Inflammatory macrophage (primary cell): ENCODE measurements at regions not wholly inside any gene's neighbourhood (a gene's known extent, or its start where the extent isn't known, plus 50 kb on each side); places are given as distances from the start of the nearest gene placed in this dataset.
"Not testable (repeated sequence)": the region's sequence is repeated elsewhere in the genome, so short reads cannot be mapped to it uniquely, and the experiment has no call there.

Experiments
- DNase-seq, 2 donors: peaks; one replicate each; pipeline ENCODE4 v3.0.0-alpha.2; 2020 to 2022

DNA sequence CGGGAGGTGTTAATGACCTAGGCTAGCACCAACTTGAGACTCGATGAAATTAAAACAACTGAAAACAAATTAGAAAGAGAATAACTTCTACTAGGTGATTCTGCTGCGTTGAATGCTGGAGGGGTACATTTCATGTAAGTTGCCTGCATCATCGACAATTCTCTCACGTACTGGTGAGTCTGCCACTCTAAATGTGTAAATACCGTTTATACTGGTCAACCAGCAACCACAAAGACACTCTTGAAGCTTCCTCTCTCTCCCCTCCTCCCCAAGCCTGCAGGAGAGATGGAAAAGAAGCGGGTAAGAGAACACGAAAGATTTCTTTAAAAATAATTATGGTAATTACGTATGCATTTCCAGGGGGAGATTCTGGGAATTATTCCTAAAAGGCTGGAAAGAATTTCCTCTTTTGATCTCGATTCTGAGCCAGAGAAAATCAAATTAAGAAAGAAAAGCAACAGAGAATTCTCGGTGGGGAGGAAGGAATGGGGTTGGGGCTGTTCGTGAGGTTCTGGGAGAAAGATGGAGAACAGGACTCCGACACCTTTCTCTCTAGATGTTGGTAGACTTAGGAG is 68.6 kb upstream of the MRTFB start:
- no peak for DNase-seq

DNA sequence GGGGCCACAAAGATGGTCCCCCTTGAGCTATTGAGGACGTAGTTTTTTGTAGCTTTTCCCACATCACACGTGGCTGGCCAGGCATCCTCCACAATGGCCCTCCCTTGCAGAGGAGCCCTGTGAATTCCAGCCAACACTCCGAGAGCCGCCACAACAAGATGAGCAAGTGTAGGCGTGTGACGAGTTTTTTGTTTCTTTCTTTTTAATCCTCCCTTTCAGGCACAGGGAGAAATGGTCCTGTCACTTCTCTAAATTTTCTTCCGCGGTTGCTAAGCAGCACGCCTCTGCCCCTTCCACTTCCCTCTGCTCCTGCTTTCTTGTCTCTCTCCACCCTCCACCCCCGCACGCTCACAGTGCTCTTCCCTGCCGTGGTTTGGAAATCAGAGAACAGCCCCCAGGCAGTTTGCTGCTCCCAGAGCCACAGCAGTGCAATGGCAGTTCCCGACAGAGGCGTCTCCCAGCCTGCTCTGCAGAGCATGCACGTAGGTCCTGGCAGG is 68.0 kb upstream of the MRTFB start:
- DNase-seq = peak; percentile 95 to 96

GRCh38 chr16:14004031-14004728 is 66.9 kb upstream of the MRTFB start:
- no peak for DNase-seq

DNA sequence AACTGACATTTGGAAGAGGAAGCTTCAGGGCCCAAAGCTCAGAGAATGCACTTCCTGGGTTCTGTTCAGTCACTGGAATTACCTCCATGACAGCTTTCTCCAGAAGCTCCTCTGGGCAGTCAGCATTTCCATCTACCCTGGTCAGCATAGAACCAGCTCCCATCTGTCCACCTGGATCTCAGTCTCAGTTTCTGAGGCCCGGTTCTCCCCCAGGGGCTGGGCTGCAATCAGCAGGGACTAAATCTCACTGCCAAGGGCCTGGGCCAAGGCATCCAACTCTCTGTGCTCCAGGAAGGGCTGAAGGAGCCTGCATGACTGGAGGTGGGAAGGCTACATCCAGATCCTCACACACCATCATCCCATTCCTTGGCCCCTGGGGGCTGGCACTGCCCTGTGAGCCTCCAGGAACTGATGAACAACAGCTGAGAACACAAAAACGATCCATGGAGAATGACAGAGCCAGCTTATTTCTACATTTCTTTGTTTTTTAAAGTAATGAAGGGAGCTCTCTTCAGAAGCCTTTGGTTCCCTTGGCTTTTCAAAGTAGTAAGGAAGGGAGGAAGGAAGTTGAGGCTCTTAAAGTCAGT is 66.3 kb upstream of the MRTFB start:
- DNase-seq = peak in 1 of 2 donors; percentile 33

GRCh38 chr16:14005335-14005734 is 65.8 kb upstream of the MRTFB start:
- no peak for DNase-seq

DNA sequence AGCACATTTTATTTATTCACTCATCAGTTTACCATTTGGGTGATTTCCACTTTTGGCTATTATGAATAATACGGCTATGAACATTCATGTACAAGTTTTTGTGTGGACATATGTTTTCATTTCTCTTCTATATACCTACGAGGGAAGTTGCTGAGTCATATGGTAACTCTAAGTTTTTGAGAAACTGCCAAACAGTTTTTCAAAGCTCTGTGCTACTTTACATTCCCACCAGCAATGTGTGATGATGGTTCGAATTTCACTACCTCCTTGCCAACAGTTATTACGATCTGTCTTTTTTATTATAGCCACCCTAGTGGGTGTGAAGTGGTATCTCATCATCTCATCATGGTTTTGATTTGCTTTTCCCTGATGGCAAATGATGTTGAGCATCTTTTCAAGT is 63.7 kb upstream of the MRTFB start:
- DNase-seq = peak in 1 of 2 donors; percentile 35

DNA sequence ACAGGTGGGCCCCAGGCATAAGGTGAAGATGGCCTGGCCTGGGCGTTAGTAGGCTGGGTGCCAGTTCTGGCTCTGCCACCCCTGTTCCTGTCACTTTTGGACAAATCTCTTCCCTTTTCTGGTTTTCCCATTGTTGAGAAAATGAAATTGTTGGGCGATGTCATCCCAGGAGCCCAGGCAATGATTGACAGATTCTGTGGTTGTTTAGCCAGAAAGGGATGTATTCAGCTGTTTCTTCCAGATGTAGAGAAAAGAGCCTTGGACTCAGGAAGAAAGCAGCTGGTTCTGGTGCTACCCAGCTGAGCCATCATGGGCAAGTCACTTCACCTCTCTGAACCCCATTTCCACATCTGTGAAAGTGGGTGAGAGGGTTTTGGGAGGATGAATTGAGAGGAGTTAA is 60.1 kb upstream of the MRTFB start:
- DNase-seq = no peak

- DNase-seq = no peak
Observed at GRCh38 chr16:14011846-14012245, 59.3 kb upstream of the MRTFB start.

DNA sequence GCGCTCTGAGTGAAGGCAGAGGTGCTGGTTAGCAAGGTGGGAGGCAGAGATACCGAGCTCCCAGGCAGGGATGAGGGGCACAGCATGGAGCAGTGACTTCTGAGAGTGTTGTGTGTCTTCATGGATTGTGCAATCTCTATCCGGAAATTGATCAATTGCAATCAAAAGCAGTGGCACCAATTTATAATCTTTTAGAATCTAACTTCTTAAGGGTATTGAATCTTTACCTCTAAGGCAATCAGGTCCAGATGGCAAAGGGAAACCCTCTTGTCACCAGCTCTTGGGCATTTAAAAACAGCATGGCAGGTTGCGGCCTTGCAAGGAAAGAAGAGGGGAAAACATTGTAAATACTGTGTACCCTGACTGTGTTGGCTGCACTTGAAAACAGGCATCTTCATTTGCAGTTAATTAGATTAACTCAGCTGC is 58.0 kb upstream of the MRTFB start:
- DNase-seq = no peak

- DNase-seq = peak; percentile 24 to 50
Observed at GRCh38 chr16:14013571-14014283, 57.4 kb upstream of the MRTFB start.

GRCh38 chr16:14014284-14014625 is 56.9 kb upstream of the MRTFB start:
- DNase-seq = no peak

DNA sequence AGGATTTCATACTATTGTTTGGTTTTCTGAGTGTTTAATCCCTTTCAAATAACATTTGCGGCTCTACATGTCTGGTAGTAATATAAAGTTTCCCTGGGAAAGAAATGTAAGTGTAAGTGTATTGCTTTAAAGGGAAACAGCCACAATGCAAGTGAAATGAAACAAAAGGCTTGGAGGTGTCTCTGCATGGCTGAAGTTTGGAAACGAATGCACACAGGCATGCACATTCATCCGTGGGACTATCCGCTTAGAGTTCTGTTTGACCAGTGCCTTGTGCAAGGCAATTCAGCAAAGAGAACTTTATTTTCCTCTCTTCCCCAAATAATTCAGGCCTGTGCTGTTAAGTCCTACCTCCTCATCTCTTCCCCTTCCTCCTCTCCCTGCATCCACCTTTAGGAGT is 56.1 kb upstream of the MRTFB start:
- peak; percentile 35 to 50 for DNase-seq

GRCh38 chr16:14015461-14015860 is 55.7 kb upstream of the MRTFB start:
- no peak for DNase-seq

- DNase-seq = peak; percentile 95 to 96
Observed at GRCh38 chr16:14015948-14016347, 55.2 kb upstream of the MRTFB start.

DNA sequence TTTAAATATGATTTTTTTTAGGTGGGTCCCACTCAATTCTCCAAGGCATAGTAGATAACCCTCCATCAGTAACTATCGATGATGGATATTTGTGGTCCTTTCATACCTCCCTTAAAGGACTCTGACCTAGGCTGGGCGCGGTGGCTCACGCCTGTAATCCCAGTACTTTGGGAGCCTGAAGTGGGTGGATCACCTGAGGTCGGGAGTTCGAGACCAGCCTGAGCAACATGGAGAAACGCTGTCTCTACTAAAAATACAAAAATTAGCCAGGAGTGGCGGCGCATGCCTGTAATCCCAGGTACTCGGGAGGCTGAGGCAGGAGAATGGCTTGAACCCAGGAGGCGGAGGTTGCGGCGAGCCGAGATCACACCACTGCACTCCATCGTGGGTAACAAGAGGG is 54.8 kb upstream of the MRTFB start:
- DNase-seq = not testable (repeated sequence)

DNA sequence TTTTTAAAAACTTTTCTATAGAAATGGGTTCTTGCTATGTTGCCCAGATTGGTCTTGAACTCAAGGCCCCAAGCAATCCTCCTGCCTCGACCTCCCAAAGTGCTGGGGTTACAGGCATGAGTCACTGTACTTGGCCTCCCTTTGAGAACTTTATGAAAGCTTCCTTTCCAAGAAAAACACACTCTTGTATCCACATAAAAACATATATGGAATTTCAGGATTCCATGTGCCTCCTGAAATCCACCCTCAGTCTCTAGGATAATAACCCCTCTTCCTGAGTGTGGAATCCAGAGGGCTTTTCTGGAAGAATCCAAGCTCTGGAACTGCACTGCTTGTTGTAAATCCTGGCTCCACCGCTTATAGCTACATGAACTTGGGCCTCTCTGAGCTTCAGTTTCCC is 53.2 kb upstream of the MRTFB start:
- DNase-seq = no peak

DNA sequence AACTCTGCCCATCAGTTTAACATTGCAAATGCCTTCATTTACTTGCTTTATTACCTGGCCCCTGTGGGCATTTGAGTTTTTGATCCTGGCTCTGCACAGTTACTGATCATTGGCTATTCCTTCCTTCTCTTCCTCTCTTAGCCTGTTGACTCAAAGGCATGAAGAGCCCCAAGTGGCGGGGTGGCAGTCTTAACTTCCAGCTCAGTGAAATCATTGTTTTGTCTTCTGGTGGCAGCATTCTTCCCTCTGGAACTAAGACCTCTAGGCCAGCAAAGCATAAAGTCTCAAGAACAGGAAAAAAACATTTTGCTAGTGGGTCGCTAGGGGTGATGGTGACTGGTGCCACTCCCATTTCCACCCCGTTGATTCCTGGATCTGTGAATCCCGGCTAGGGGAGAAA is 52.3 kb upstream of the MRTFB start:
- peak in 1 of 2 donors; percentile 33 for DNase-seq

DNA sequence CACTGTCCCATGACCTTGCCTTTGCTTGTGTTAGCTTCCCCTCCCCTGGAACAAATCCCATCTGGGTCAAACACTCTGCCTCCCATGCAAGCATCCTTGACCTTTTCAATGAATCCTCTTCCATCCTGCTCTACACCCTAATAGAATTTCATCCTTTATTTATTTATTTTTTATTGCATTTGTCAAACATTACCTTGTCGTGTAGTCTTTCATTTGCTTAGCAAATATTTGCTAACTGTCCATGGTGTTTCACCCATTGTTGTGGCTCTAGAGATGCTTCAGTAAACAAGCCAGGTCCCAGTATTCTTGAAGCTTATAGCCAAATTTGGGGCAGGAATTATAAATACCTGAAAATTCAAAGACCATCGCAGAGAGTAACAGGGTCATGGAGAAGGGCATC is 51.0 kb upstream of the MRTFB start:
- DNase-seq = no peak
